WTC11 (cell line): ENCODE measurements at regions not wholly inside any gene's neighbourhood (a gene's known extent, or its start where the extent isn't known, plus 50 kb on each side); places are given as distances from the start of the nearest gene placed in this dataset.

Experiments
- ATAC-seq: fragments of 200-7000 bp; cut with Tn5 transposase; 2 replicates; pipeline ENCODE4 v1.10.0; 2021; ENCODE audit warnings: mild to moderate bottlenecking, moderate library complexity
- CTCF ChIA-PET: fragments of 300-600 bp; sonication (Branson Sonifier 250); formaldehyde crosslinking; loops from one replicate; lab custom pipeline; 2021; ENCODE audit warnings: antibody characterized with exemption; lab: Charles Lee
- POLR2A ChIA-PET: fragments of 350-600 bp; sonication (Branson Sonifier 250); formaldehyde crosslinking; loops from one replicate; lab custom pipeline; 2021; ENCODE audit warnings: antibody characterized with exemption; lab: Charles Lee
- DNase-seq: peaks from one replicate; pipeline ENCODE4 v3.0.0; 2021; ENCODE audit warnings: low spot score
- H3K27ac Mint-ChIP-seq: 2 replicates; pipeline ENCODE4 v1.8.0; 2021; ENCODE audit warnings: mixed read lengths
- H3K27me3 Mint-ChIP-seq: 2 replicates; pipeline ENCODE4 v1.8.0; 2021; ENCODE audit warnings: low read depth, mild to moderate bottlenecking, moderate library complexity, mixed read lengths
- H3K36me3 Mint-ChIP-seq: 2 replicates; pipeline ENCODE4 v1.8.0; 2021; ENCODE audit warnings: mixed read lengths
- H3K4me1 Mint-ChIP-seq: 2 replicates; pipeline ENCODE4 v1.8.0; 2022; ENCODE audit warnings: mixed read lengths
- H3K4me3 Mint-ChIP-seq: 2 replicates; pipeline ENCODE4 v1.8.0; 2021; ENCODE audit warnings: mild to moderate bottlenecking, moderate library complexity, mixed read lengths
- H3K9me3 Mint-ChIP-seq: 2 replicates; pipeline ENCODE4 v1.8.0; 2021; ENCODE audit warnings: mixed read lengths
- ATF1 ChIP-seq: sonication (generic); formaldehyde crosslinking; IDR thresholded peaks from 2 replicates; pipeline ENCODE4 v1.8.1; 2023; ENCODE audit warnings: mild to moderate bottlenecking, moderate library complexity, missing genetic modification reagents
- ETV6 ChIP-seq: sonication (generic); formaldehyde crosslinking; IDR thresholded peaks from 2 replicates; pipeline ENCODE4 v1.8.1; 2022; ENCODE audit warnings: mild to moderate bottlenecking, missing genetic modification reagents
- GTF2I ChIP-seq: fragments of 250-450 bp; sonication (Bioruptor Pico); conservative IDR thresholded peaks from 2 replicates; pipeline ENCODE4 v1.4.0; 2021; ENCODE audit warnings: mild to moderate bottlenecking
- JUN ChIP-seq: sonication (generic); formaldehyde crosslinking; IDR thresholded peaks from 2 replicates; pipeline ENCODE4 v1.8.0; 2023; ENCODE audit warnings: mild to moderate bottlenecking, missing genetic modification reagents
- MYBL2 ChIP-seq: sonication (generic); formaldehyde crosslinking; IDR thresholded peaks from 2 replicates; pipeline ENCODE4 v1.8.1; 2023; ENCODE audit warnings: mild to moderate bottlenecking, moderate library complexity, missing genetic modification reagents
- OVOL2 ChIP-seq: fragments of 250-450 bp; sonication (Bioruptor Pico); IDR thresholded peaks from 2 replicates; pipeline ENCODE4 v1.9.0; 2021; ENCODE audit warnings: mild to moderate bottlenecking, borderline replicate concordance
- SOX15 ChIP-seq: fragments of 250-450 bp; sonication (Bioruptor Pico); IDR thresholded peaks from 2 replicates; pipeline ENCODE4 v1.9.0; 2021; ENCODE audit warnings: mild to moderate bottlenecking
- ZBTB21 ChIP-seq: sonication (generic); formaldehyde crosslinking; IDR thresholded peaks from 2 replicates; pipeline ENCODE4 v1.8.1; 2023; ENCODE audit warnings: mild to moderate bottlenecking, missing genetic modification reagents, borderline replicate concordance
- ZNF232 ChIP-seq: sonication (generic); formaldehyde crosslinking; IDR thresholded peaks from 2 replicates; pipeline ENCODE4 v1.8.0; 2022; ENCODE audit warnings: mild to moderate bottlenecking, missing genetic modification reagents
- ZNF263 ChIP-seq: sonication (generic); formaldehyde crosslinking; IDR thresholded peaks from 2 replicates; pipeline ENCODE4 v1.8.1; 2022; ENCODE audit warnings: low read depth, mild to moderate bottlenecking, moderate library complexity, missing genetic modification reagents
- ZNF317 ChIP-seq: sonication (generic); formaldehyde crosslinking; IDR thresholded peaks from 2 replicates; pipeline ENCODE4 v1.8.1; 2023; ENCODE audit warnings: low read depth, mild to moderate bottlenecking, moderate library complexity, missing genetic modification reagents, borderline replicate concordance
- ZNF396 ChIP-seq: fragments of 250-450 bp; sonication (Bioruptor Pico); IDR thresholded peaks from 2 replicates; pipeline ENCODE4 v1.8.0; 2021; ENCODE audit warnings: mild to moderate bottlenecking, moderate library complexity, borderline replicate concordance
- ZNF416 ChIP-seq: fragments of 250-450 bp; sonication (Bioruptor Pico); IDR thresholded peaks from 2 replicates; pipeline ENCODE4 v1.9.0; 2021; ENCODE audit warnings: mild to moderate bottlenecking, inconsistent platforms
- TF ChIP-seq, protein P1 (sequence below): sonication (generic); formaldehyde crosslinking; IDR thresholded peaks from 2 replicates; pipeline ENCODE4 v1.8.0; 2022; ENCODE audit warnings: mild to moderate bottlenecking, missing genetic modification reagents
- TF ChIP-seq, protein P2 (sequence below): sonication (generic); formaldehyde crosslinking; IDR thresholded peaks from 2 replicates; pipeline ENCODE4 v1.8.1; 2022; ENCODE audit warnings: mild to moderate bottlenecking, moderate library complexity, missing genetic modification reagents
- TF ChIP-seq, protein P3 (sequence below): sonication (generic); formaldehyde crosslinking; IDR thresholded peaks from 2 replicates; pipeline ENCODE4 v1.8.0; 2022; ENCODE audit warnings: mild to moderate bottlenecking, missing genetic modification reagents
- TF ChIP-seq, protein P4 (sequence below): fragments of 250-450 bp; sonication (Bioruptor Pico); IDR thresholded peaks from 2 replicates; pipeline ENCODE4 v1.9.0; 2021; ENCODE audit warnings: mild to moderate bottlenecking
- TF ChIP-seq, protein P5 (sequence below): sonication (generic); formaldehyde crosslinking; IDR thresholded peaks from 2 replicates; pipeline ENCODE4 v1.8.1; 2023; ENCODE audit warnings: mild to moderate bottlenecking, missing genetic modification reagents
- TF ChIP-seq, protein P6 (sequence below): sonication (generic); formaldehyde crosslinking; IDR thresholded peaks from 2 replicates; pipeline ENCODE4 v1.8.1; 2022; ENCODE audit warnings: low read depth, missing genetic modification reagents, borderline replicate concordance

DNA sequence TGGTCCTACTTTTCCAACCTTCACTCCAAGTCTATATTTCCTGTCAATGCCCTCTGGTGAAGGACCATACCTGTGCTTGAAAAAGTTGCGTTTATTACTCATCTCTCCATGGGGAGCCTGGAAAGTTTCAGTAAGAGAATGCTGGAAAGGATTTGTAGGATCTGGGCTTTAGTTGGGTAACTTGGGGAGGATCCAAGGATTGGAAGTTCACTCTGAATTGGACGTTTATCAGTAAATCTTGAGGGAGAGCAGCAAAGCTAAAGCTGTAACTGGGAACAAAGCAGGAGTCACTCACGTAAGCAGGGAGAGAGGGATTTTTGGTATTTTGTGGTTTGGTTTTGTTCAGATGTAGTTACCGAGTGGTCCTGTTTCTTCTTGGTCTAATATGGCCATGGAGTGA, 51.4 kb upstream of the NPVF start:
- no peak overlapping the region for H3K27ac Mint-ChIP-seq
- H3K27me3 Mint-ChIP-seq: peaks cover 4% of the 10 kb centered on the region; the same call in 1 of the 2 replicates
- H3K4me3 Mint-ChIP-seq: no peak overlapping the region
- DNase-seq (no peak), ATAC-seq (no peak)
- no peaks in the 10 kb centered on the region for H3K36me3 Mint-ChIP-seq
- ChIA-PET CTCF (no interaction called here), POLR2A (no interaction called here)
- H3K4me1 Mint-ChIP-seq: no peaks in the 10 kb centered on the region
- H3K9me3 Mint-ChIP-seq: no peaks in the 10 kb centered on the region
- no peak for TF ChIP-seq ZNF232 (CRISPR knock-in tag)

DNA sequence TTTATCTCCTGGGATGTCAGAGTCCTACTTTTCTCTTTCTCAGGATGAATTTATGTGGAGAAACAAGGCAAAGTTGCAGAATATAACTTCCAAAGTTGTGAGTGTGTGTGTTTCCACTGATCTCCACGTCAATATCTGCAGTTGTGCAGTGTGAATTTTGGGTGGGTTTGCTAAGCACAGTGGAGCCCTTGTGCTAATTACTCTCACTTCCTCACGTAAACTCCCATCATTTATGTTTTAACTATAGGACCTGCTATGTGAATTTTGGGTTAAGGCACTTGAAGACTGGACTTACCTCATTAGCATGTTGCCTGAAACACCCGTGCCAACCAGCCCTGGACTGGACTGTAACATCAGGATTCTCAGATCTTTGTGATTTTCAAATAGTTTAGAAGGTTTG, 51.9 kb upstream of the NPVF start:
- no peak for DNase-seq
- H3K4me1 Mint-ChIP-seq: no peaks in the 10 kb centered on the region
- H3K27ac Mint-ChIP-seq: no peak overlapping the region

DNA sequence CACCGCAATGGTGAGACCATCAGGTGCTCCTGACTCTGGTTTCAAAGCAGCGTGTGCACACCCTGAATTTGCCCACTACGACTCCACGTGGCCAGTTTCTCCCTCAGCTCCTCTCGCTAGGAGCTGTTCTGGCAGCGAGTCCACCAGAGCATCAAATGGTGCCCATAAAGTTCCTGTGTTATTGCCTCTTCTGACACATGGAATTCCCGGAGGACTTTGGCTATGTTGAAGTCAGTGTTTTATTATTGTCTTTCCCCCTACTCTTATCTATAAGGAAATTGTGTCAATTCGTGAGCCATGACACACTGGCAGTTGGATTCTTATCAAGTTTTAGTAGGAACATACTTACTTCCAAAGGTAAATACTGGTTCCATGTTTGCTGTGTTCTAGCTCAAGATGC, 53.9 kb upstream of the NPVF start:
- 0 out of 2 replicates have a peak, but pooled peaks cover 3% of the 10 kb centered on the region for H3K4me1 Mint-ChIP-seq
- DNase-seq (no peak), ATAC-seq (no peak)
- H3K36me3 Mint-ChIP-seq: no peaks in the 10 kb centered on the region
- H3K27ac Mint-ChIP-seq: no peak overlapping the region
- CTCF ChIA-PET: interaction anchor here (1.0 kb wide), 1 partner anchor 65 kb away, joined by 4 read pairs; no protein-coding TSS in a partner anchor
- peaks cover 4% of the 10 kb centered on the region; the same call in 1 of the 2 replicates for H3K27me3 Mint-ChIP-seq
- POLR2A ChIA-PET: no interaction called here
- no peak overlapping the region for H3K4me3 Mint-ChIP-seq
- no peaks in the 10 kb centered on the region for H3K9me3 Mint-ChIP-seq
- TF ChIP-seq ZNF263 (CRISPR knock-in tag) (no peak), GTF2I (CRISPR knock-in tag) (no peak), ETV6 (CRISPR knock-in tag) (no peak), ZNF317 (CRISPR knock-in tag) (no peak), JUN (CRISPR knock-in tag) (no peak), ATF1 (no peak), MYBL2 (no peak), ZBTB21 (no peak)
- TF ChIP-seq, protein P1, sequence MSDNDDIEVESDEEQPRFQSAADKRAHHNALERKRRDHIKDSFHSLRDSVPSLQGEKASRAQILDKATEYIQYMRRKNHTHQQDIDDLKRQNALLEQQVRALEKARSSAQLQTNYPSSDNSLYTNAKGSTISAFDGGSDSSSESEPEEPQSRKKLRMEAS (CRISPR knock-in tag): no peak
- TF ChIP-seq, protein P2, sequence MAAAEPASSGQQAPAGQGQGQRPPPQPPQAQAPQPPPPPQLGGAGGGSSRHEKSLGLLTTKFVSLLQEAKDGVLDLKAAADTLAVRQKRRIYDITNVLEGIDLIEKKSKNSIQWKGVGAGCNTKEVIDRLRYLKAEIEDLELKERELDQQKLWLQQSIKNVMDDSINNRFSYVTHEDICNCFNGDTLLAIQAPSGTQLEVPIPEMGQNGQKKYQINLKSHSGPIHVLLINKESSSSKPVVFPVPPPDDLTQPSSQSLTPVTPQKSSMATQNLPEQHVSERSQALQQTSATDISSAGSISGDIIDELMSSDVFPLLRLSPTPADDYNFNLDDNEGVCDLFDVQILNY (CRISPR knock-in tag): no peak
- TF ChIP-seq, protein P3, sequence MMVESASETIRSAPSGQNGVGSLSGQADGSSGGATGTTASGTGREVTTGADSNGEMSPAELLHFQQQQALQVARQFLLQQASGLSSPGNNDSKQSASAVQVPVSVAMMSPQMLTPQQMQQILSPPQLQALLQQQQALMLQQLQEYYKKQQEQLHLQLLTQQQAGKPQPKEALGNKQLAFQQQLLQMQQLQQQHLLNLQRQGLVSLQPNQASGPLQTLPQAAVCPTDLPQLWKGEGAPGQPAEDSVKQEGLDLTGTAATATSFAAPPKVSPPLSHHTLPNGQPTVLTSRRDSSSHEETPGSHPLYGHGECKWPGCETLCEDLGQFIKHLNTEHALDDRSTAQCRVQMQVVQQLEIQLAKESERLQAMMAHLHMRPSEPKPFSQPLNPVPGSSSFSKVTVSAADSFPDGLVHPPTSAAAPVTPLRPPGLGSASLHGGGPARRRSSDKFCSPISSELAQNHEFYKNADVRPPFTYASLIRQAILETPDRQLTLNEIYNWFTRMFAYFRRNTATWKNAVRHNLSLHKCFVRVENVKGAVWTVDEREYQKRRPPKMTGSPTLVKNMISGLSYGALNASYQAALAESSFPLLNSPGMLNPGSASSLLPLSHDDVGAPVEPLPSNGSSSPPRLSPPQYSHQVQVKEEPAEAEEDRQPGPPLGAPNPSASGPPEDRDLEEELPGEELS (CRISPR knock-in tag): no peak
- TF ChIP-seq, protein P4, sequence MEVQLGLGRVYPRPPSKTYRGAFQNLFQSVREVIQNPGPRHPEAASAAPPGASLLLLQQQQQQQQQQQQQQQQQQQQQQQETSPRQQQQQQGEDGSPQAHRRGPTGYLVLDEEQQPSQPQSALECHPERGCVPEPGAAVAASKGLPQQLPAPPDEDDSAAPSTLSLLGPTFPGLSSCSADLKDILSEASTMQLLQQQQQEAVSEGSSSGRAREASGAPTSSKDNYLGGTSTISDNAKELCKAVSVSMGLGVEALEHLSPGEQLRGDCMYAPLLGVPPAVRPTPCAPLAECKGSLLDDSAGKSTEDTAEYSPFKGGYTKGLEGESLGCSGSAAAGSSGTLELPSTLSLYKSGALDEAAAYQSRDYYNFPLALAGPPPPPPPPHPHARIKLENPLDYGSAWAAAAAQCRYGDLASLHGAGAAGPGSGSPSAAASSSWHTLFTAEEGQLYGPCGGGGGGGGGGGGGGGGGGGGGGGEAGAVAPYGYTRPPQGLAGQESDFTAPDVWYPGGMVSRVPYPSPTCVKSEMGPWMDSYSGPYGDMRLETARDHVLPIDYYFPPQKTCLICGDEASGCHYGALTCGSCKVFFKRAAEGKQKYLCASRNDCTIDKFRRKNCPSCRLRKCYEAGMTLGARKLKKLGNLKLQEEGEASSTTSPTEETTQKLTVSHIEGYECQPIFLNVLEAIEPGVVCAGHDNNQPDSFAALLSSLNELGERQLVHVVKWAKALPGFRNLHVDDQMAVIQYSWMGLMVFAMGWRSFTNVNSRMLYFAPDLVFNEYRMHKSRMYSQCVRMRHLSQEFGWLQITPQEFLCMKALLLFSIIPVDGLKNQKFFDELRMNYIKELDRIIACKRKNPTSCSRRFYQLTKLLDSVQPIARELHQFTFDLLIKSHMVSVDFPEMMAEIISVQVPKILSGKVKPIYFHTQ (CRISPR knock-in tag): no peak

More for the DNA sequence above, 51.9 kb upstream of the NPVF start:
- Mint-ChIP-seq H3K36me3 (no peaks in the 10 kb centered on the region), H3K9me3 (no peaks in the 10 kb centered on the region), H3K4me3 (no peak overlapping the region), H3K27me3 (peaks cover 4% of the 10 kb centered on the region; the same call in 1 of the 2 replicates)
- ChIA-PET POLR2A (no interaction called here), CTCF (interaction anchor here (1.2 kb wide), 1 partner anchor 20 kb away, joined by 3 read pairs; no protein-coding TSS in a partner anchor)
- no peak for ATAC-seq
- TF ChIP-seq, protein P5, sequence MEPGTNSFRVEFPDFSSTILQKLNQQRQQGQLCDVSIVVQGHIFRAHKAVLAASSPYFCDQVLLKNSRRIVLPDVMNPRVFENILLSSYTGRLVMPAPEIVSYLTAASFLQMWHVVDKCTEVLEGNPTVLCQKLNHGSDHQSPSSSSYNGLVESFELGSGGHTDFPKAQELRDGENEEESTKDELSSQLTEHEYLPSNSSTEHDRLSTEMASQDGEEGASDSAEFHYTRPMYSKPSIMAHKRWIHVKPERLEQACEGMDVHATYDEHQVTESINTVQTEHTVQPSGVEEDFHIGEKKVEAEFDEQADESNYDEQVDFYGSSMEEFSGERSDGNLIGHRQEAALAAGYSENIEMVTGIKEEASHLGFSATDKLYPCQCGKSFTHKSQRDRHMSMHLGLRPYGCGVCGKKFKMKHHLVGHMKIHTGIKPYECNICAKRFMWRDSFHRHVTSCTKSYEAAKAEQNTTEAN (CRISPR knock-in tag): no peak
- TF ChIP-seq, protein P6, sequence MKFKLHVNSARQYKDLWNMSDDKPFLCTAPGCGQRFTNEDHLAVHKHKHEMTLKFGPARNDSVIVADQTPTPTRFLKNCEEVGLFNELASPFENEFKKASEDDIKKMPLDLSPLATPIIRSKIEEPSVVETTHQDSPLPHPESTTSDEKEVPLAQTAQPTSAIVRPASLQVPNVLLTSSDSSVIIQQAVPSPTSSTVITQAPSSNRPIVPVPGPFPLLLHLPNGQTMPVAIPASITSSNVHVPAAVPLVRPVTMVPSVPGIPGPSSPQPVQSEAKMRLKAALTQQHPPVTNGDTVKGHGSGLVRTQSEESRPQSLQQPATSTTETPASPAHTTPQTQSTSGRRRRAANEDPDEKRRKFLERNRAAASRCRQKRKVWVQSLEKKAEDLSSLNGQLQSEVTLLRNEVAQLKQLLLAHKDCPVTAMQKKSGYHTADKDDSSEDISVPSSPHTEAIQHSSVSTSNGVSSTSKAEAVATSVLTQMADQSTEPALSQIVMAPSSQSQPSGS (CRISPR knock-in tag): no peak
- TF ChIP-seq ZNF416 (CRISPR knock-in tag): no peak
- TF ChIP-seq ZNF396: no peak
- no peak for TF ChIP-seq OVOL2
- TF ChIP-seq ZNF317 (CRISPR knock-in tag): no peak
- TF ChIP-seq SOX15 (CRISPR knock-in tag): no peak
- TF ChIP-seq ETV6 (CRISPR knock-in tag): no peak
- TF ChIP-seq, protein P4 (CRISPR knock-in tag): no peak
